ENCODE measurements at regions not wholly inside any gene's neighbourhood (a gene's known extent, or its start where the extent isn't known, plus 50 kb on each side); places are given as distances from the start of the nearest gene placed in this dataset.

- no peak for TF ChIP-seq ZBED4 (CRISPR knock-in tag; IDR thresholded peaks at IDR 0.05; ENCODE audit: borderline replicate concordance)
- TF ChIP-seq ZNF260 (CRISPR knock-in tag; IDR thresholded peaks at IDR 0.05; ENCODE audit: borderline replicate concordance, low read depth) = no peak
- peak; percentile 52; the same call in 1 of the 2 replicates for TF ChIP-seq MED1 (CRISPR knock-in tag; IDR thresholded peaks at IDR 0.05)
- no peak for TF ChIP-seq ZNF136 (CRISPR knock-in tag; IDR thresholded peaks at IDR 0.05; ENCODE audit: low read depth)
- TF ChIP-seq ZNF766 (CRISPR knock-in tag; IDR thresholded peaks at IDR 0.05; ENCODE audit: borderline replicate concordance) = no peak
- TF ChIP-seq ZNF546 (CRISPR knock-in tag; conservative IDR thresholded peaks at IDR 0.05) = no peak
- TF ChIP-seq CENPBD1 (CRISPR knock-in tag; IDR thresholded peaks at IDR 0.05; ENCODE audit: borderline replicate concordance, low read depth) = no peak
- TF ChIP-seq PREB (CRISPR knock-in tag; IDR thresholded peaks at IDR 0.05) = no peak
- TF ChIP-seq POLR2G (IDR thresholded peaks at IDR 0.05; ENCODE audit: low read depth, low read length) = no peak; the same call in 1 of the 2 replicates
- peak; percentile 94 for TF ChIP-seq HNF4G (IDR thresholded peaks at IDR 0.05; ENCODE audit: borderline replicate concordance, low read depth, low read length)
- no peak; the same call in 1 of the 2 replicates for TF ChIP-seq HNF4G (CRISPR knock-in tag; IDR thresholded peaks at IDR 0.05; ENCODE audit: borderline replicate concordance, low read depth)
- TF ChIP-seq STAG1 (CRISPR knock-in tag; IDR thresholded peaks at IDR 0.05) = no peak; the same call in 1 of the 2 replicates
- no peak for TF ChIP-seq KLF13 (CRISPR knock-in tag; IDR thresholded peaks at IDR 0.05)
- TF ChIP-seq ZNF460 (CRISPR knock-in tag; IDR thresholded peaks at IDR 0.05; ENCODE audit: borderline replicate concordance) = no peak
- TF ChIP-seq SOX5 (CRISPR knock-in tag; IDR thresholded peaks at IDR 0.05; ENCODE audit: borderline replicate concordance) = peak; percentile 70; the same call in 1 of the 2 replicates
- TF ChIP-seq MIER3 (CRISPR knock-in tag; IDR thresholded peaks at IDR 0.05; ENCODE audit: borderline replicate concordance) = peak; percentile 88; the same call in 1 of the 2 replicates
- TF ChIP-seq HCFC1 (IDR thresholded peaks at IDR 0.05; ENCODE audit: low read depth, low read length) = no peak
- peak; percentile 55; the same call in 1 of the 2 replicates for TF ChIP-seq FOXP4 (CRISPR knock-in tag; IDR thresholded peaks at IDR 0.05)
- no peak for TF ChIP-seq TBL1XR1 (IDR thresholded peaks at IDR 0.05; ENCODE audit: borderline replicate concordance, low read length, partially characterized antibody)
Measured at GRCh38 chr2:38496927-38497669, 105.6 kb downstream of the HNRNPLL start (continued).
